ENCODE measurements at regions not wholly inside any gene's neighbourhood (a gene's known extent, or its start where the extent isn't known, plus 50 kb on each side); places are given as distances from the start of the nearest gene placed in this dataset.

- no peak for DNase-seq
Observed at GRCh38 chr1:47555841-47556560, 118.2 kb downstream of the FOXD2 start.

DNA sequence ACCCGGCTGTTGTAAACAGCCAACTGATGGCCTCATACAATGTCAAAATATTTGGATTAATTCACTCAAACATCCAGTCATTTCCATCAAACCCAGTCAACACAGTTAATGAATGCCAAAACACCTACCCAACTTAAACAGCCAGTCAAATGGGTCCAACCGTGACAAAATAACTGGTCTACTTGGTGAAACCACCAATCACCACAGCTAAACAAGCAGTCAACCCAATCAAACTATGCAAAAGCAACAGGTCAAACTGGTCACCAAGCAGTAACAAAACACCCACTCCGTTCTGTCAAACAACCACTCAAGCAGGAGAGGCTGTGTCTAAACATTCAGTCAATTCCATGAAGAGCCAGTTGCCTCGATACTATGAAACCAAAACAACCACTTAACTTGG lies 119.2 kb downstream of the FOXD2 start:
- DNase-seq: no peak

DNA sequence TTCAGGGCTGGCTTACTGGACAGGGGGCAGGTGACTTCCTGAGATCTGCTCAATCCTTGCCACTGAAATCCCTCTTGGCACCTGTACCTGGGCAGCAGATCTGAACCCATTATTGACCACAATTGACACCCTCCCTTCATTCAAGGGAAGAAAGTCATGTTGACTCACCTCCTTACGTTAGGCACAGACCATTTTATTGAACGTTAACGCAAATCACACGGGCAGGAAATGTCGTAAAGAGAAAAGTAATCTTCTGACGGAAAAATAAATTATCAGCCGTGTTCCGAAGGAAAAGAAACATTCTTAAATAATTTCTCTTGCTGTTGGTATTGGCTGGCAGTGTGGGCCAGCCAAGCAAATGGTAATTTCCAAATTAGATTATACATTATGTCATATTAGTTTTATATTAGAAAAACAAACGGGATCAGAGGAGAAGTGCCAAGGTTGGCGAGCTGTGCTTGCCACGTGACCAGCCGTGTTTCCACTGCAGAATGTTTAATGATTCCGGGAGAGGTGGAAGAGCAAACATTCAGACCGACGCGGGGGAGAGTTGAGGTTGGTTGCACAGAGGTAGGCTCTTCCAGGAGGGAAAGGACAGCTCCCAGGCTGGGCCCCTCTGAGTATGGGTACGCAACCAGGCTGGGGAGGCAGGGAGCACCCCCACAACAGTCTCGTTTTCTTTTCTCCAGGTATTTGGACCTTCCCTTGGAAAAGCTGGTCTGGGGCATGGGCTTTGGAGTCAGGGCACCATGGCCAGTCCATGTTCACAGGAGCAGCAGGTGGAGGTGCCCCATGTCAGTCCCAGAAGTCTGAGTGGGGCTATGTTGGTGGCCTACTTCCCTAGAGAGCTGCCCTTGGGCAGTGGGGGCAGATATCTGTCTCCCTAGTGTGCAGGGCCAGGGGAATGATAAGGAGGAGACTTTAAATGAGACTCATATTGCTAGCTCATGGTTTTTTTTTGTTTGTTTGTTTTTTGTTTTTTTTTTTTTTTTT lies 121.1 kb downstream of the FOXD2 start:
- DNase-seq: no peak

DNA sequence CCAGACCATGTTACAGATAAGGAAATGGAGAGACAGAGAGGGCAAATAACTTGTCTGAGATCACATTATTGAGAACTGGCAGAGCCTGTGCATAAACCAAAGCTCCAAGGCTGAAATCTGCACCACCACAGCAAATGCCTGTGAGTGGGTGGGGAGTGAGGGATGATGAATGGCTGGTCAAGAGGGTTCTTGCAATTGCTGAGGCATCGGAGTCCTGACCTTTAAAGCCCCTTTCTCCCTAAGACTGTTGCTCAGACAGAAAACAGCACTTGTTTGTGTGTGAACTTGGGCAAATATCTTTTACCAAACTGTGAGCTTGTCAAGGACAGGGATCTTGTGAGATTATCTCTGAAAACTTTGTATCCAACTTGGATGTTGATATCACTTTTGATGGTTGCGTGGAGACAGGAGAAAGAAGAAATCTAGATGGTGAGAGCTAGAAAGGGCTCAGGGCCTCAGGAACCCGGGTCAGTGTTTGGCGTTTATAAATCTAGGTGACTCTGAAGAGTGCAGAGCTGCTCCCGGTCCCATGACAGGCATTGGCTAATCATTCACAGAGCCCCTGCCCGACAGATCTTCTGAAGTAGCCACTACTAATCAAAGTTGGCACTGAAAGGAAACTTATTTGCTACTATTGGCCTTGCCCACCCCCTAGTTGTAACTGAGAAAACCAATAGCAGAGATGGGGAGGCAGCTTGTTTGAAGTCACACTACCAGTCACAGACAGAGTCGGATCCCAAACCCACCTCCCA lies 122.3 kb downstream of the FOXD2 start:
- DNase-seq: no peak

DNA sequence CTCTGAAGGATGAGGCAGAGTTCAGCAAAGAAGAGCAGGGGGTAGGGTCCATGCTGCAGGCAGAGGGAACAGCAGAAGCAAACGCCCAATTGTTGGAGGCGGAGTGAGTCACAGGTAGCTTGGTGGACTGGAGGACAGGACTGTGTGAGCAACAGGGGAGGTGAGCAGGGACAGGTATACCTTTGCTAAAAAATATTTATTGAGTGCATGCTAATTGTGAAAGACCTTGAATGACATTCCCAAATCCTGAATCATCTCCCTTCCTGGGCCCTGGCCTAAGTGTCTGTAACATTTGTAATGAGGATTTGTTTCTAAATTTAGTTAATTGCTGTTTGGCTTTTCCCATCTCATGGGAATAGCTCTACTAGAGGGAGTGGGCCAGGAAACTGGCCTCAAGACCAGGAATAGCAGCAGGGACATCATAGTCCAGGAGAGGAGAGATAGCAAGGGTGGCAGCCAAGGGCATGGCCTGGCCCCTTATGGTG lies 123.7 kb downstream of the FOXD2 start:
- DNase-seq: no peak

DNA sequence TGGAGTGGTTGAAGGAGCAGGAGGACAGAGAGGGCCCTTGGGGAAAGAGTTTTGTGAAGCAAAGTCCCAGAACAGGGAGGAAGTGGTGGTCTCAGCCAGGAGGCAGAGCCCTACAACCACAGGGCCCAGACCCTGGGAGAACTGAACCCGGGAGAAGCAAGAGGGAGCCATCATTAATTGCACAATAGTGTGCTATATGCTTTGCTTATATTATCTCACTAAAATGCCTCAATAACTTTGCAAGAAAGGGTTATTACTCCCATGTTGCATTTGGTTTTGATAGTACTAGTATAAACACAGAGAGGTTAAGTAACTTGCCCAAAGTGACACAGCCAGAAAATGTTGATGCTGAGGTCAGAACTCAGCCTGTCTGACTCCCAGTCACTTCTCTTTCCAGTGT lies 124.3 kb downstream of the FOXD2 start:
- DNase-seq: no peak

DNA sequence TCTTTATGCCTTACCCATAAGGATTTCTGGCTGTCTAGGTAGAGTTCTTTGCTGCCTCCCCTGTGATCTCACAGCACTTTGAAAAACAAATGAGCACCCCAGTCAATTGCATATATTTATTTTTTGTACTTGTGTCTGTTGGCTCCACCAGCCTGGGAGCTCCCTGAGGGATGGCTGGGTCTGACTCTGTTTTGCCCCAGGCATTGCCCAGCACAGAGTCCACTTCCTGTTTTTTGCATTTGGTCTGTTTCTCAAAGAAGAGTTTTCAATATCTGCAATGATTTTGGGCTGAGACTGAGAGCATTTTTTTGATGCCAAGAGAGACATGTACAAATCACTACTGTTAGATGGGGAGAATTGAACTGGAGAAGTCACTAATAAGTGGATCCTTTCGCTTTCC lies 125.0 kb downstream of the FOXD2 start:
- DNase-seq: no peak

DNA sequence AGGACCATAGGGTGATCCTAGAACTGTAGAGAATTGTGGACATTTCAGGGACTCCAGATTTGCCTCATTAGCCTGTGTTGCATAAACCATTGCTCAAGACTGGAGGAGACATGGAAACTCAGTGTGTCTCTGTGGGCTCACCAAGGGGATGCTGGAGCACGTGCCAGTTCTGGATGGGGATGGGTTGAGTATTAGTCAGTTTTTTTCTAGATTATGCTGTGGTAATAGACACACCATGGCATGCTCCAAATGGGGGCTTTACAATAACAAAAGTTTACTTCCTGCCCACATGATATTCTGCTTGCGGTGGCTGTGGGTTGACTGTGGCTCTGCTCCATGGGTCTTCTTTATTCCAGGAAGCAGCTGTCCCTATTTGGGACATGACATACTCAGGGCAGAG lies 125.4 kb downstream of the FOXD2 start:
- no peak for DNase-seq

GRCh38 chr1:47564570-47564969 lies 126.7 kb downstream of the FOXD2 start:
- no peak for DNase-seq

- no peak for DNase-seq
Observed at GRCh38 chr1:47565092-47565491, 127.2 kb downstream of the FOXD2 start.

DNA sequence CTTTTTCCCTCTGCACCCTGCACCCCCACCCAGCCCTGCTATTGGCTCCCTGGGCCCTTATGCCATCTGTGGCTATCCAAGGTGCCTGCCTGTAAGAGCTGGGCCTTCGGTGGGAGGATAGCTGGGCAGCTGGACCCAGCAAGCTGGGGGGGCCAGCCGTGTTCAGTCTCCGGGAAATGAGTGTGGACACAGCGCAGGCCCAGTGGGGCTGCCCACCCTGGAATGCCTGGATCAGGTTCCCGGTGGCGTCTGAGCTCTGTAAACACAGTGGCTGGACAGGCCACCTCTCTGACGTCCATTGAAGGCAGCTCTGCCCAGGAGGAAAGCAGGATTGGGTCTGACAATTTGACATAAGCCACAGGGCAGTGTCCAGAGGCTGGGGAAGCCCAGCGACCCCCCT lies 127.8 kb downstream of the FOXD2 start:
- DNase-seq: no peak

DNA sequence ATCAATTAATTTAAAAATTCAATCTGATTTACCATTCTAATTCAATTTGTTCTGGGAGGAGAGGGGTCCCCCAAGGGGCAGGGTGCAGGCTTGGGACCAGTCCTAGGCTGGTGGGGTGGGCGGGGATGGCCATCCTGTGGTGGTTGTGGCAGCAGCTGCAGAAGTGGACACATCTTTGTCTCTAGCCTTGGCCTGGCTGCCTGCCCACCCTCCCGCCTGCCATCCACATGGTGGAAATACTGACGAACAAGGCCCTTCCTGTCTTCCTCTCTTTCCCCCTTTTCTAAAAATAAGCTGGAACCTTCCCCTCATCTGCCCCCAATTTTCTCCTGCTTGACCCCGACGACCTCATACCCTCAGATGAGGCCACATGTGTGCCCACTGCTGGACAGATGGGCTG lies 130.9 kb downstream of the FOXD2 start:
- DNase-seq: no peak

DNA sequence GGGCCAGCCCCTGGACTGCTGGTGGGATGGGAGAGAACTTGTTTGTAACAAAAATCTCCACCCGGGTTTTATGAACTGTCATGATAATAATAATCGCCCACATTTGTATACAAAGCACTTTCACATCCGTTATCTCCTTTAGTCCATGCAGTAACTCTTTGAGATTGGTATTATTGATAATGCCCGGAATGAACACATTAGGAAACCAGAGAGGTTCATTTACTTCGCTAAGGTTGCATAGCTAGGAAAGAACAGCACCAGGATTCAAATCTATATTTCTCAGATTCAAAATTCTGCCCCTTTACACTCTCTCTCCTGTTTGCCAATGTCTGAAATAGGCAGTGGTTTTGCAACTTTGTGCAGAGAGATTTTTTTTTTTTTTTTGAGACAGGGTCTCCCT lies 131.4 kb downstream of the FOXD2 start:
- DNase-seq: no peak

- DNase-seq: no peak
Observed at GRCh38 chr1:47569681-47570470, 132.0 kb downstream of the FOXD2 start.

DNA sequence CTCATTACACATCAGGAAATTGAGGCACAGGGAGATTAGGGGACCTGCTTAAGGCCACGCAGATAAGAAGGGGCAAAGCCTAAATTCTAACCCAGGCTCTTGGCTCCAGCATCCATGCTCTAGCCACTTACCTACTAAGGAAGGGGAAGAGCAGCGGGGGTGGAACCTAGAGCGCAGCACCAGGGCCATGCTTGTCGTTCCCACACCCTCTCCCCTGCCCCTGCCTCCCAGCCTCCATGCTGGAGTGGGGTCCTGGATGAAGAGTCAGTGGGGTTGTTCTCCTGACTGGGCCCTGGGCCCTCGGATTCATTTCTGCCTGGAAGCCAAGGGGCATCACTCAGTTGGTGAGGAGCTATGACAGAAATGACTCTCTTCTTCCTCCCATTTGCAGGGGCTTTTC lies 133.3 kb downstream of the FOXD2 start:
- DNase-seq: no peak

DNA sequence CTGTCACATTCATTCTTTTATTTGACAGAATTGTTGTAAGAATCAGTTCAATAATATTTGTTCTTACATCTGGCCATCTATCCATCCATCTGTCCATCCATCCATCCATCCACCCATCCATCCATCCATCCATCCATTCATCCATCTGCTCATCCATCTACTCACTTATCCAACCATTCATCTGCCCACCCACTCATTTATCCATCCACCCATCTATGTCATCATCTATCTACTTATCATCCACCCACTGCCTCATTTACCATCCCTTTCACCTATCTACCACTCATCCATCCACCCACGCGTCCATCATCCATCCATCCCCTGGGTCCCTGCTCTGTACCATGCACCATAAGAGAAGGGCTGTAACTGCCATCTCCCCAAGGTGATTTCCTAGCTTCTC lies 134.1 kb downstream of the FOXD2 start:
- no peak for DNase-seq

DNA sequence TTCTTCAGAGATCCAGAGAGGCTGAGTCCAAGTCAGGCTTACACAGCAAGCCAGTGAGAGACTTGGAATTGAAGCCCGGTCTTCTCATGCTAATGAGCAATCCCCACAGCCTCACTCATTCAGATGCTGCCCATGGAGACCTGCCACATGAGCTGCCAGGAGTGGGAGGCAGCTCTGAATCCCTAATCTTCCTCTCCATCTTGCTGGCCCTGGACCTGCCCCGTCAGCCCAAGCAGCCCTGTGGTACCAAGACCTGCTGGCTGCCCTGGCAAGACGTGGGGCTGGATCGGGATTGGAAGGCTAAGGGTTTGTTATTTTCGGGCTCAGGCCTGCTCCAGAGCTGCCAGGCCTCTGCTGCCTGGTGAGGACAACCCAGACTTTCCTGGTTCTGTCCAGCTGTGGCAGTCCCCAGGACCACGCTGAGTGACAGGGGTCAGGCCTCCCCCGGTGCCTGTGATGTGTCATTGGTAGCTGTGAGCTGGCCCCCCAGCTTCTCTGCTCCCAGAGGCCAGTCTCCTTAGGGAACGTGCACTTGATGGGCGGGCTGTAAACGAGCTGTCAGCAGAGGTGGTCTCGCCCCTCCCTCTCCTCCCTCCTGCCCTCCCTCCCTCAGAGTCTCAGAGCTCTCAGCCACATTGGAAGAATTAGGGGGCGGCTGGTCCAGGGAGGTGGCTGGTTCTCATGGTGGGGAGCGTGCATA lies 135.0 kb downstream of the FOXD2 start:
- no peak for DNase-seq

- DNase-seq: no peak
Observed at GRCh38 chr1:47574451-47575165, 136.8 kb downstream of the FOXD2 start.

DNA sequence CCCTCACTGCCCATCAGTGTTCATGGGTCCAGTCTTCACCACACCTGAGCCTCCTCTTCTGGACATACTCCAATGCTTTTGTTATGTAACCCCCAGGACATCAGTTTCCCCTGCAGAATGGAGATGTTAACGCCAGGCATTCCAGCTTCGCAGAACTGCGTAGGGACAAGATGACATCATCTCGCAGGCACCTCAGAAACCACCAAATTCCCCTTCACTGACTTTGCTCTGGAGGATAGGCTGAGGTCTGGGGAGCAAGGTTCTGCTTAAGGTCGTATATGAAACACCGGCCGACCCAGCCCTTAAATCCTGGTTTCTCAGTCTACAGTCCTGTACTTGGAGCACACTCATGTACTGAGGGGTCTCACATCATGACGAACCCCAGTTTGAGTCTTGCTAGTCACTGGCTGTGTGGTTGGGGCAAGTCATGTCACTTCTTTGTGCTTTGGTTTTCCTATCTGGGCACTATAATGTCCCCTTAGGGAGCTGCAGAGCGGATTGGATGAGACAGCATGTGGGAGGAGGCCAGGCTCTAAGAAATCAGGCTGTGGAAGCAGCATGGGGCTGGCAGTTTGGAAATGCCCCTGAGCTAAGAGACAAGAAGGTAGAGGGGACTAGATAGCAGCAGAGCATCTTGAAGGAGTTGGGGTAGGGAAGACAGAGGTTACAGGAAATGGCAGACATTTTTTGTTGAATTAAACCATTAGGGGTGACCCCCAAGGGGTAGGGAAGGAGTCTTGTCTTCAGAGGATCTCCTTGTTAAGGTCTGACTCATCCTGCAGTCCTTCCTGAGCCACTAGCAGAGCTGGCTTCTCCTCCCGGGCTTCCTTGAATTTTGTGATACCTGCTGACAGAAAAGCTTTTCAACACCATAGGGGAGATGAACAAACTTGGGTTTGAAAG lies 138.3 kb downstream of the FOXD2 start:
- DNase-seq: no peak

GRCh38 chr1:47576758-47577115 lies 138.9 kb downstream of the FOXD2 start:
- no peak for DNase-seq
